GM23248 (cell line): ENCODE measurements at regions not wholly inside any gene's neighbourhood (a gene's known extent, or its start where the extent isn't known, plus 50 kb on each side); places are given as distances from the start of the nearest gene placed in this dataset.

Experiments used
- DNase-seq: peaks from one replicate; pipeline ENCODE4 v3.0.0-alpha.2; 2015
- H2AFZ ChIP-seq: fragments of 200-600 bp; sonication (generic); 2 replicates; pipeline ENCODE4 v1.6.1; 2016; ENCODE audit warnings: antibody characterized with exemption
- H3F3A ChIP-seq: fragments of 200-600 bp; sonication (generic); 2 replicates; pipeline ENCODE4 v1.6.1; 2016; ENCODE audit warnings: mild to moderate bottlenecking, antibody characterized with exemption, mixed run types; ENCODE audit not compliant: insufficient read depth
- H3K27ac ChIP-seq: fragments of 200-600 bp; sonication (generic); 2 replicates; pipeline ENCODE4 v1.5.1; 2016; ENCODE audit warnings: mild to moderate bottlenecking
- H3K27me3 ChIP-seq: fragments of 200-600 bp; sonication (generic); replicated peaks from 2 replicates; pipeline ENCODE4 v1.6.1; 2016; ENCODE audit warnings: mild to moderate bottlenecking; ENCODE audit not compliant: insufficient read depth
- H3K36me3 ChIP-seq: fragments of 200-600 bp; sonication (generic); 2 replicates; pipeline ENCODE4 v1.6.1; 2016; ENCODE audit warnings: low read depth, mild to moderate bottlenecking
- H3K4me1 ChIP-seq: fragments of 200-600 bp; sonication (generic); 2 replicates; pipeline ENCODE4 v1.6.1; 2016; ENCODE audit warnings: mild to moderate bottlenecking; ENCODE audit not compliant: insufficient read depth
- H3K4me2 ChIP-seq: fragments of 200-600 bp; sonication (generic); one replicate; pipeline ENCODE4 v1.6.1; 2016; ENCODE audit warnings: mild to moderate bottlenecking; ENCODE audit not compliant: unreplicated experiment
- H3K4me3 ChIP-seq: fragments of 200-600 bp; sonication (generic); 2 replicates; pipeline ENCODE4 v1.5.1; 2016; ENCODE audit warnings: mild to moderate bottlenecking
- H3K79me2 ChIP-seq: fragments of 200-600 bp; sonication (generic); 2 replicates; pipeline ENCODE4 v1.6.1; 2016; ENCODE audit warnings: mild to moderate bottlenecking; ENCODE audit not compliant: insufficient read depth
- H3K9ac ChIP-seq: fragments of 200-600 bp; sonication (generic); 2 replicates; pipeline ENCODE4 v1.6.1; 2016; ENCODE audit warnings: mild to moderate bottlenecking
- H3K9me2 ChIP-seq: fragments of 200-600 bp; sonication (generic); 2 replicates; pipeline ENCODE4 v1.6.1; 2016; ENCODE audit warnings: mixed run types, mild to moderate bottlenecking, moderate library complexity; ENCODE audit not compliant: insufficient read depth
- H3K9me3 ChIP-seq: fragments of 200-600 bp; sonication (generic); one replicate; pipeline ENCODE4 v1.6.1; 2017; ENCODE audit warnings: low read depth
- H4K20me1 ChIP-seq: fragments of 200-600 bp; sonication (generic); 2 replicates; pipeline ENCODE4 v1.6.0; 2016; ENCODE audit not compliant: insufficient read depth
- EZH2 ChIP-seq: fragments of 200-600 bp; sonication (generic); IDR thresholded peaks from 2 replicates; pipeline ENCODE4 v1.6.1; 2018; ENCODE audit warnings: antibody characterized with exemption, mild to moderate bottlenecking; ENCODE audit not compliant: insufficient read depth, poor library complexity, severe bottlenecking
- EZH2phosphoT487 ChIP-seq: fragments of 200-600 bp; sonication (generic); IDR thresholded peaks from 2 replicates; pipeline ENCODE4 v1.6.1; 2018; ENCODE audit warnings: antibody characterized with exemption, moderate library complexity, mild to moderate bottlenecking, low read depth; ENCODE audit not compliant: insufficient read depth
- WGBS, 2 experiments: methylation state at CpG; one replicate each; pipeline ENCODE4 v1.1.6; 2015 to 2017; ENCODE audit warnings: low lambda C conversion rate in 2 of 2, low coverage in 1 of 2; ENCODE audit errors: missing lambda C conversion rate in 2 of 2; 5-methylcytosine and 5-hydroxymethylcytosine counted together
- in situ Hi-C: fragments of 300-500 bp; cut with MboI; formaldehyde crosslinking; loops from 2 replicates; pipeline ENCODE4 v1.15.0; 2020

GRCh38 chr19:28843761-28844492 is 369.0 kb downstream of the UQCRFS1 start:
- Histone ChIP-seq H3K9ac (no peak overlapping the region), H3K4me3 (no peak overlapping the region), H3K36me3 (no peaks in the 10 kb centered on the region), H3F3A (no peaks in the 10 kb centered on the region), H3K27ac (no peak overlapping the region), H3K9me2 (no peaks in the 10 kb centered on the region), H3K4me2 (no peak overlapping the region), H3K9me3 (no peaks in the 10 kb centered on the region), H3K27me3 (peaks cover 6% of the 10 kb centered on the region; the same call in 1 of the 2 replicates), H4K20me1 (no peaks in the 10 kb centered on the region), H2AFZ (no peak overlapping the region), H3K4me1 (no peaks in the 10 kb centered on the region), H3K79me2 (no peaks in the 10 kb centered on the region)
- DNase-seq = no peak
- TF ChIP-seq EZH2phosphoT487 (no peak), EZH2 (no peak)
- 22 to 23% methylated on average over 6 of the region's 6 CpGs for WGBS, 2 experiments
- in situ Hi-C loops = no loop called here

GRCh38 chr19:28841531-28841930 is 371.4 kb downstream of the UQCRFS1 start:
- no peaks in the 10 kb centered on the region for H3K36me3 ChIP-seq
- in situ Hi-C loops = no loop called here
- no peak overlapping the region for H3K4me2 ChIP-seq
- no peak overlapping the region for H3K9ac ChIP-seq
- no peak overlapping the region for H3K4me3 ChIP-seq
- H3K4me1 ChIP-seq = no peaks in the 10 kb centered on the region
- H3K27me3 ChIP-seq = peaks cover 6% of the 10 kb centered on the region; the same call in 1 of the 2 replicates
- WGBS, 2 experiments = 50% methylated on average over 3 of the region's 3 CpGs
- H3K27ac ChIP-seq = no peak overlapping the region
- H3K9me2 ChIP-seq = no peaks in the 10 kb centered on the region
- no peak for DNase-seq
- no peaks in the 10 kb centered on the region for H3F3A ChIP-seq
- H3K79me2 ChIP-seq = no peaks in the 10 kb centered on the region
- TF ChIP-seq EZH2phosphoT487 (no peak), EZH2 (no peak)
- no peaks in the 10 kb centered on the region for H3K9me3 ChIP-seq
- no peaks in the 10 kb centered on the region for H4K20me1 ChIP-seq
- no peak overlapping the region for H2AFZ ChIP-seq

- H4K20me1 ChIP-seq = no peaks in the 10 kb centered on the region
- no peak overlapping the region for H3K4me3 ChIP-seq
- H2AFZ ChIP-seq = no peak overlapping the region
- H3K4me2 ChIP-seq = no peak overlapping the region
- no peak for DNase-seq
- no peaks in the 10 kb centered on the region for H3K4me1 ChIP-seq
- no peak overlapping the region for H3K27ac ChIP-seq
- H3K36me3 ChIP-seq = no peaks in the 10 kb centered on the region
- 32 to 37% methylated on average over 2 of the region's 2 CpGs for WGBS, 2 experiments
- H3K9me2 ChIP-seq = no peaks in the 10 kb centered on the region
- no peaks in the 10 kb centered on the region for H3K9me3 ChIP-seq
- no peaks in the 10 kb centered on the region for H3F3A ChIP-seq
- in situ Hi-C loops = no loop called here
- no peaks in the 10 kb centered on the region for H3K79me2 ChIP-seq
- TF ChIP-seq EZH2 (no peak), EZH2phosphoT487 (no peak)
- no peak overlapping the region for H3K9ac ChIP-seq
- H3K27me3 ChIP-seq = peaks cover 6% of the 10 kb centered on the region; the same call in 1 of the 2 replicates
These were observed 372.1 kb downstream of the UQCRFS1 start for GRCh38 chr19:28840891-28841290.

- H3K9ac ChIP-seq = no peak overlapping the region
- DNase-seq = no peak
- in situ Hi-C loops = no loop called here
- no peaks in the 10 kb centered on the region for H3K79me2 ChIP-seq
- no peaks in the 10 kb centered on the region for H4K20me1 ChIP-seq
- no peak overlapping the region for H2AFZ ChIP-seq
- peaks cover 10% of the 10 kb centered on the region for H3K27me3 ChIP-seq
- no peaks in the 10 kb centered on the region for H3K4me1 ChIP-seq
- no peaks in the 10 kb centered on the region for H3K9me2 ChIP-seq
- H3K27ac ChIP-seq = no peak overlapping the region
- no peak overlapping the region for H3K4me3 ChIP-seq
- TF ChIP-seq EZH2phosphoT487 = no peak
- TF ChIP-seq EZH2 = no peak
- H3K36me3 ChIP-seq = no peaks in the 10 kb centered on the region
- no peaks in the 10 kb centered on the region for H3K9me3 ChIP-seq
- H3K4me2 ChIP-seq = no peak overlapping the region
- 16% methylated on average over 3 of the region's 3 CpGs for WGBS, 2 experiments
- H3F3A ChIP-seq = no peaks in the 10 kb centered on the region
These were observed 373.5 kb downstream of the UQCRFS1 start for GRCh38 chr19:28839455-28839854.
